Prostate gland (tissue), 2 donors: ENCODE measurements at regions not wholly inside any gene's neighbourhood (a gene's known extent, or its start where the extent isn't known, plus 50 kb on each side); places are given as distances from the start of the nearest gene placed in this dataset.
A peak's percentile ranks its signal among the peaks of the same experiment; 100 is the strongest.

Experiments
- DNase-seq: peaks from one replicate; pipeline ENCODE4 v3.0.0-alpha.2; 2019; ENCODE audit warnings: low spot score
- H3K27ac ChIP-seq, 2 donors: fragments of 200-600 bp; sonication (generic); 2 replicates each; pipeline ENCODE4 v1.5.1; 2017 to 2019
- H3K27me3 ChIP-seq: fragments of 200-600 bp; sonication (generic); replicated peaks from 2 replicates; pipeline ENCODE4 v1.5.1; 2019; ENCODE audit not compliant: insufficient read depth
- H3K36me3 ChIP-seq, 2 donors: fragments of 200-600 bp; sonication (generic); 1 replicate in 1 of 2; 2 replicates in 1 of 2; pipeline versions ENCODE4 v1.5.1 to v1.8.1; 2017 to 2019
- H3K4me1 ChIP-seq: fragments of 200-600 bp; sonication (generic); replicated peaks from 2 replicates; pipeline ENCODE4 v1.5.1; 2019
- H3K4me3 ChIP-seq, 2 donors: fragments of 200-600 bp; sonication (generic); 2 replicates each; pipeline ENCODE4 v1.5.1; 2017 to 2019
- H3K9me3 ChIP-seq: fragments of 200-600 bp; sonication (generic); 2 replicates; pipeline ENCODE4 v1.5.1; 2017
- CTCF ChIP-seq, 4 experiments: fragments of 200-600 bp in 2 of 4; fragments of 450-650 bp in 2 of 4; sonication (generic) in 2 of 4; IDR thresholded peaks; 1 replicate in 3 of 4; 2 replicates in 1 of 4; pipeline ENCODE4 v1.5.1; 2016 to 2019; ENCODE audit warnings: antibody characterized with exemption in 4 of 4, mild to moderate bottlenecking in 2 of 4, moderate library complexity in 2 of 4
- POLR2A ChIP-seq: fragments of 450-650 bp; IDR thresholded peaks from one replicate; pipeline ENCODE4 v1.6.1; 2016; ENCODE audit warnings: antibody characterized with exemption, mild to moderate bottlenecking
- POLR2AphosphoS5 ChIP-seq: sonication (generic); formaldehyde crosslinking; IDR thresholded peaks from one replicate; pipeline ENCODE4 v1.6.1; 2017; ENCODE audit warnings: antibody characterized with exemption
- WGBS: methylation state at CpG from one replicate; pipeline ENCODE4 v1.1.5; 2018; 5-methylcytosine and 5-hydroxymethylcytosine counted together
- intact Hi-C: fragments of 100-400 bp; cut with DNase I; formaldehyde crosslinking; loops from one replicate; pipeline ENCODE4 v1.14.2; 2022

- WGBS = 75% methylated on average over 2 of the region's 2 CpGs
Measured at GRCh38 chr9:108789742-108790141, 66.0 kb downstream of the ACTL7B start.

GRCh38 chr9:108787690-108788048 lies 68.1 kb downstream of the ACTL7B start:
- intact Hi-C loops = no loop called here
- Histone ChIP-seq H3K36me3 (no peaks in the 10 kb centered on the region), H3K4me3 (no peak overlapping the region), H3K27me3 (no peaks in the 10 kb centered on the region), H3K4me1 (no peaks in the 10 kb centered on the region), H3K9me3 (no peaks in the 10 kb centered on the region), H3K27ac (no peak overlapping the region)
- TF ChIP-seq POLR2A (no peak), POLR2AphosphoS5 (no peak), CTCF (IDR thresholded peaks at IDR 0.05) (no peak)
- peak; percentile 20 for DNase-seq
- 60% methylated on average over 7 of the region's 7 CpGs for WGBS

More at GRCh38 chr9:108789742-108790141, 66.0 kb downstream of the ACTL7B start:
- no peaks in the 10 kb centered on the region for H3K36me3 ChIP-seq
- TF ChIP-seq POLR2AphosphoS5 (peak; percentile 51), CTCF (IDR thresholded peaks at IDR 0.05) (no peak), POLR2A (no peak)
- H3K27me3 ChIP-seq = no peaks in the 10 kb centered on the region
- no peaks in the 10 kb centered on the region for H3K9me3 ChIP-seq
- DNase-seq = no peak
- no peaks in the 10 kb centered on the region for H3K4me1 ChIP-seq
- intact Hi-C loops = no loop called here
- no peak overlapping the region for H3K4me3 ChIP-seq
- no peak overlapping the region for H3K27ac ChIP-seq

GRCh38 chr9:108786901-108787689 lies 68.7 kb downstream of the ACTL7B start:
- no peaks in the 10 kb centered on the region for H3K4me1 ChIP-seq
- H3K27ac ChIP-seq = no peak overlapping the region
- H3K27me3 ChIP-seq = no peaks in the 10 kb centered on the region
- intact Hi-C loops = no loop called here
- H3K36me3 ChIP-seq = no peaks in the 10 kb centered on the region
- H3K4me3 ChIP-seq = no peak overlapping the region
- WGBS = 28% methylated on average over 5 of the region's 5 CpGs
- peak; percentile 12 for DNase-seq
- TF ChIP-seq CTCF (IDR thresholded peaks at IDR 0.05) (no peak), POLR2A (no peak), POLR2AphosphoS5 (no peak)
- H3K9me3 ChIP-seq = no peaks in the 10 kb centered on the region

- H3K36me3 ChIP-seq = no peaks in the 10 kb centered on the region
- 84% methylated on average over 4 of the region's 4 CpGs for WGBS
- no peak for TF ChIP-seq CTCF (IDR thresholded peaks at IDR 0.05)
- TF ChIP-seq POLR2AphosphoS5 = no peak
- TF ChIP-seq POLR2A = no peak
- DNase-seq = no peak
- H3K27ac ChIP-seq = no peak overlapping the region
- H3K27me3 ChIP-seq = no peaks in the 10 kb centered on the region
- intact Hi-C loops = no loop called here
- H3K9me3 ChIP-seq = no peaks in the 10 kb centered on the region
- H3K4me3 ChIP-seq = no peak overlapping the region
- H3K4me1 ChIP-seq = no peaks in the 10 kb centered on the region
Measured at GRCh38 chr9:108786322-108786721, 69.5 kb downstream of the ACTL7B start.

GRCh38 chr9:108784998-108785397 lies 70.8 kb downstream of the ACTL7B start:
- Histone ChIP-seq H3K27me3 (no peaks in the 10 kb centered on the region), H3K4me3 (no peak overlapping the region), H3K4me1 (no peaks in the 10 kb centered on the region), H3K9me3 (no peaks in the 10 kb centered on the region), H3K36me3 (no peaks in the 10 kb centered on the region), H3K27ac (no peak overlapping the region)
- no peak for DNase-seq
- no peak for TF ChIP-seq CTCF (IDR thresholded peaks at IDR 0.05)
- TF ChIP-seq POLR2AphosphoS5 = no peak
- no peak for TF ChIP-seq POLR2A
- intact Hi-C loops = no loop called here
- WGBS = 69% methylated on average over 3 of the region's 3 CpGs
